Upper lobe of left lung (tissue), 4 donors: ENCODE measurements at regions not wholly inside any gene's neighbourhood (a gene's known extent, or its start where the extent isn't known, plus 50 kb on each side); places are given as distances from the start of the nearest gene placed in this dataset.

Source experiments
- EP300 ChIP-seq, 4 donors: sonication (generic); formaldehyde crosslinking; IDR thresholded peaks; one replicate each; pipeline ENCODE4 v1.5.1; 2017; ENCODE audit warnings: antibody characterized with exemption in 4 of 4, control low read depth in 2 of 4
- TF ChIP-seq, protein P1 (sequence below), 6 experiments: fragments of 450-650 bp in 4 of 6; fragments of 200-600 bp in 2 of 6; sonication (generic) in 2 of 6; IDR thresholded peaks; one replicate each; pipeline ENCODE4 v1.5.1; 2016 to 2019; ENCODE audit warnings: antibody characterized with exemption in 6 of 6

DNA sequence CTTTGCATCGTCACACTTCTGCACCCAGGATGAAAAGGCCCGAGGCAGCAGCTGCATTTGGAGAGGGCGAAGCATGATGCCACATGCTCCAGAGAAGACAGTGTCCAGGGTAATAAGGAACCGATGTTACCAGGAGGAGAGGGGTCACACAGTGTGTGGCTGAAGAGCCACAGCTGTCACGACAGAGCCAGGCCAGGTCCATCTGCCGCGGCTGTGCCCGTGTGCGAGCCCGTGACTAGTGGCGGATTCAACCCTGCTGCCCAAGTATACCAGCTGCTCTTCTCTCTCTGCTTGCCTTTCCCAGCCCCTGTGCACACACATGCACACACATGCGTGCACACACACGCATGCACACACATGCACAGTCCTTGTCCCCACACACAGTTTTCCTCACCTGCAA is 1432.5 kb downstream of the BRD1 start:
- no peak for TF ChIP-seq EP300 (IDR thresholded peaks at IDR 0.05)
- TF ChIP-seq, protein P1, sequence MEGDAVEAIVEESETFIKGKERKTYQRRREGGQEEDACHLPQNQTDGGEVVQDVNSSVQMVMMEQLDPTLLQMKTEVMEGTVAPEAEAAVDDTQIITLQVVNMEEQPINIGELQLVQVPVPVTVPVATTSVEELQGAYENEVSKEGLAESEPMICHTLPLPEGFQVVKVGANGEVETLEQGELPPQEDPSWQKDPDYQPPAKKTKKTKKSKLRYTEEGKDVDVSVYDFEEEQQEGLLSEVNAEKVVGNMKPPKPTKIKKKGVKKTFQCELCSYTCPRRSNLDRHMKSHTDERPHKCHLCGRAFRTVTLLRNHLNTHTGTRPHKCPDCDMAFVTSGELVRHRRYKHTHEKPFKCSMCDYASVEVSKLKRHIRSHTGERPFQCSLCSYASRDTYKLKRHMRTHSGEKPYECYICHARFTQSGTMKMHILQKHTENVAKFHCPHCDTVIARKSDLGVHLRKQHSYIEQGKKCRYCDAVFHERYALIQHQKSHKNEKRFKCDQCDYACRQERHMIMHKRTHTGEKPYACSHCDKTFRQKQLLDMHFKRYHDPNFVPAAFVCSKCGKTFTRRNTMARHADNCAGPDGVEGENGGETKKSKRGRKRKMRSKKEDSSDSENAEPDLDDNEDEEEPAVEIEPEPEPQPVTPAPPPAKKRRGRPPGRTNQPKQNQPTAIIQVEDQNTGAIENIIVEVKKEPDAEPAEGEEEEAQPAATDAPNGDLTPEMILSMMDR (IDR thresholded peaks at IDR 0.05), result no peak
